ENCODE measurements at regions not wholly inside any gene's neighbourhood (a gene's known extent, or its start where the extent isn't known, plus 50 kb on each side); places are given as distances from the start of the nearest gene placed in this dataset.

GRCh38 chr4:93891244-93891643 is 62.7 kb downstream of the ATOH1 start:
- no peaks in the 10 kb centered on the region for H3K79me2 ChIP-seq (ENCODE audit: insufficient read depth, low read length)
- ATAC-seq (no peak), FAIRE-seq (no peak), DNase-seq (ENCODE audit: low spot score) (no peak)
- H3K4me2 ChIP-seq (ENCODE audit: low read depth, low read length): no peak overlapping the region
- ChIA-PET POLR2A (no interaction called here), CTCF (ENCODE audit: low intra/inter-chr PET ratio, low total read pairs) (no interaction called here)
- H3K27me3 ChIP-seq (ENCODE audit: control insufficient read depth in 1 of 2, insufficient read depth in 2 of 2, low read length in 2 of 2): no peaks in the 10 kb centered on the region
- H4K20me1 ChIP-seq (ENCODE audit: insufficient read depth, low read length): no peaks in the 10 kb centered on the region
- in situ Hi-C loops (cut with HindIII; ENCODE audit: extremely low pct_ligation_motif_present, low pct_unique_long_range_greater_than_20kb): no loop called here
- no peak overlapping the region for H2AFZ ChIP-seq (ENCODE audit: low read length)
- no peak overlapping the region for H3K4me3 ChIP-seq (replicated peaks in 1 of 3; ENCODE audit: insufficient read depth in 1 of 3, low read depth in 2 of 3, low read length in 3 of 3)
- BruUV-seq (replicated peaks): no TSS peak
- H3K9me3 ChIP-seq (ENCODE audit: low read length): no peaks in the 10 kb centered on the region
- H3K9ac ChIP-seq (ENCODE audit: insufficient read depth, low read depth, low read length): no peak overlapping the region
- no peak overlapping the region for H3K27ac ChIP-seq (ENCODE audit: extremely low read length, insufficient read depth, low read length)
- WGBS (ENCODE audit: low lambda C conversion rate): under 1% methylated on average over 2 of the region's 2 CpGs
- H3K36me3 ChIP-seq (replicated peaks in 1 of 2; ENCODE audit: control insufficient read depth in 1 of 2, insufficient read depth in 2 of 2, low read length in 2 of 2): no peaks in the 10 kb centered on the region
- TF ChIP-seq MYC (CRISPR knock-in tag; IDR thresholded peaks at IDR 0.05; ENCODE audit: borderline replicate concordance) (no peak), FOXK2 (IDR thresholded peaks at IDR 0.05) (no peak), SMAD9 (CRISPR knock-in tag; IDR thresholded peaks at IDR 0.05) (no peak), GATAD1 (CRISPR knock-in tag; IDR thresholded peaks at IDR 0.05) (no peak), ZHX2 (IDR thresholded peaks at IDR 0.05; ENCODE audit: low read depth) (no peak), ZHX2 (CRISPR knock-in tag; IDR thresholded peaks at IDR 0.05; ENCODE audit: borderline replicate concordance) (no peak)
- no peaks in the 10 kb centered on the region for H3K4me1 ChIP-seq (ENCODE audit: insufficient read depth, low read length)
- intact Hi-C loops (cut with micrococcal nuclease; ENCODE audit: unreplicated experiment): no loop called here

Data from HepG2 (cell line).